WTC11 (cell line): ENCODE measurements at regions not wholly inside any gene's neighbourhood (a gene's known extent, or its start where the extent isn't known, plus 50 kb on each side); places are given as distances from the start of the nearest gene placed in this dataset.

Source experiments
- ATAC-seq: fragments of 200-7000 bp; cut with Tn5 transposase; 2 replicates; pipeline ENCODE4 v1.10.0; 2021; ENCODE audit warnings: mild to moderate bottlenecking, moderate library complexity
- CTCF ChIA-PET: fragments of 300-600 bp; sonication (Branson Sonifier 250); formaldehyde crosslinking; loops from one replicate; lab custom pipeline; 2021; ENCODE audit warnings: antibody characterized with exemption; lab: Charles Lee
- POLR2A ChIA-PET: fragments of 350-600 bp; sonication (Branson Sonifier 250); formaldehyde crosslinking; loops from one replicate; lab custom pipeline; 2021; ENCODE audit warnings: antibody characterized with exemption; lab: Charles Lee
- DNase-seq: peaks from one replicate; pipeline ENCODE4 v3.0.0; 2021; ENCODE audit warnings: low spot score
- H3K27ac Mint-ChIP-seq: 2 replicates; pipeline ENCODE4 v1.8.0; 2021; ENCODE audit warnings: mixed read lengths
- H3K27me3 Mint-ChIP-seq: 2 replicates; pipeline ENCODE4 v1.8.0; 2021; ENCODE audit warnings: low read depth, mild to moderate bottlenecking, moderate library complexity, mixed read lengths
- H3K36me3 Mint-ChIP-seq: 2 replicates; pipeline ENCODE4 v1.8.0; 2021; ENCODE audit warnings: mixed read lengths
- H3K4me1 Mint-ChIP-seq: 2 replicates; pipeline ENCODE4 v1.8.0; 2022; ENCODE audit warnings: mixed read lengths
- H3K4me3 Mint-ChIP-seq: 2 replicates; pipeline ENCODE4 v1.8.0; 2021; ENCODE audit warnings: mild to moderate bottlenecking, moderate library complexity, mixed read lengths
- H3K9me3 Mint-ChIP-seq: 2 replicates; pipeline ENCODE4 v1.8.0; 2021; ENCODE audit warnings: mixed read lengths
- AFF4 ChIP-seq: sonication (generic); formaldehyde crosslinking; IDR thresholded peaks from 2 replicates; pipeline ENCODE4 v1.8.1; 2023; ENCODE audit warnings: mild to moderate bottlenecking, missing genetic modification reagents, borderline replicate concordance
- ARID4B ChIP-seq: sonication (generic); formaldehyde crosslinking; IDR thresholded peaks from 2 replicates; pipeline ENCODE4 v1.8.0; 2023; ENCODE audit warnings: missing genetic modification reagents, mild to moderate bottlenecking, borderline replicate concordance
- E2F5 ChIP-seq: sonication (generic); formaldehyde crosslinking; IDR thresholded peaks from 2 replicates; pipeline ENCODE4 v1.8.1; 2022; ENCODE audit warnings: mild to moderate bottlenecking, moderate library complexity, missing genetic modification reagents
- IRF2 ChIP-seq: sonication (generic); formaldehyde crosslinking; IDR thresholded peaks from 2 replicates; pipeline ENCODE4 v1.8.0; 2022; ENCODE audit warnings: low read depth, missing genetic modification reagents, borderline replicate concordance
- MLX ChIP-seq: sonication (generic); formaldehyde crosslinking; IDR thresholded peaks from 2 replicates; pipeline ENCODE4 v1.8.1; 2023; ENCODE audit warnings: mild to moderate bottlenecking, missing genetic modification reagents, moderate library complexity
- NR1H2 ChIP-seq: sonication (generic); formaldehyde crosslinking; IDR thresholded peaks from 2 replicates; pipeline ENCODE4 v1.9.0; 2021; ENCODE audit warnings: mild to moderate bottlenecking, moderate library complexity, missing genetic modification reagents
- RORB ChIP-seq: fragments of 250-450 bp; sonication (Bioruptor Pico); IDR thresholded peaks from 2 replicates; pipeline ENCODE4 v1.9.0; 2021; ENCODE audit warnings: mild to moderate bottlenecking
- SMAD4 ChIP-seq: sonication (generic); formaldehyde crosslinking; IDR thresholded peaks from 2 replicates; pipeline ENCODE4 v1.8.0; 2022; ENCODE audit warnings: mild to moderate bottlenecking, missing genetic modification reagents
- SOX15 ChIP-seq: fragments of 250-450 bp; sonication (Bioruptor Pico); IDR thresholded peaks from 2 replicates; pipeline ENCODE4 v1.9.0; 2021; ENCODE audit warnings: mild to moderate bottlenecking
- TCF7 ChIP-seq: sonication (generic); formaldehyde crosslinking; IDR thresholded peaks from 2 replicates; pipeline ENCODE4 v1.8.0; 2022; ENCODE audit warnings: mild to moderate bottlenecking, low read depth, missing genetic modification reagents, moderate library complexity
- ZNF121 ChIP-seq: sonication (generic); formaldehyde crosslinking; IDR thresholded peaks from 2 replicates; pipeline ENCODE4 v1.8.0; 2023; ENCODE audit warnings: missing genetic modification reagents
- ZNF263 ChIP-seq: sonication (generic); formaldehyde crosslinking; IDR thresholded peaks from 2 replicates; pipeline ENCODE4 v1.8.1; 2022; ENCODE audit warnings: low read depth, mild to moderate bottlenecking, moderate library complexity, missing genetic modification reagents
- ZNF396 ChIP-seq: fragments of 250-450 bp; sonication (Bioruptor Pico); IDR thresholded peaks from 2 replicates; pipeline ENCODE4 v1.8.0; 2021; ENCODE audit warnings: mild to moderate bottlenecking, moderate library complexity, borderline replicate concordance
- ZNF416 ChIP-seq: fragments of 250-450 bp; sonication (Bioruptor Pico); IDR thresholded peaks from 2 replicates; pipeline ENCODE4 v1.9.0; 2021; ENCODE audit warnings: mild to moderate bottlenecking, inconsistent platforms
- ZNF423 ChIP-seq: fragments of 250-450 bp; sonication (Bioruptor Pico); IDR thresholded peaks from 2 replicates; pipeline ENCODE4 v2.1.2; 2022; ENCODE audit warnings: mild to moderate bottlenecking, moderate library complexity
- ZNF671 ChIP-seq: fragments of 250-450 bp; sonication (Bioruptor Pico); IDR thresholded peaks from 2 replicates; pipeline ENCODE4 v1.8.0; 2021; ENCODE audit warnings: mild to moderate bottlenecking
- TF ChIP-seq, protein P1 (sequence below): sonication (generic); formaldehyde crosslinking; IDR thresholded peaks from 2 replicates; pipeline ENCODE4 v1.8.1; 2022; ENCODE audit warnings: low read depth, mild to moderate bottlenecking, moderate library complexity, missing genetic modification reagents, borderline replicate concordance
- TF ChIP-seq, protein P2 (sequence below): fragments of 250-450 bp; sonication (Bioruptor Pico); IDR thresholded peaks from 2 replicates; pipeline ENCODE4 v1.9.0; 2021; ENCODE audit warnings: mild to moderate bottlenecking, borderline replicate concordance

DNA sequence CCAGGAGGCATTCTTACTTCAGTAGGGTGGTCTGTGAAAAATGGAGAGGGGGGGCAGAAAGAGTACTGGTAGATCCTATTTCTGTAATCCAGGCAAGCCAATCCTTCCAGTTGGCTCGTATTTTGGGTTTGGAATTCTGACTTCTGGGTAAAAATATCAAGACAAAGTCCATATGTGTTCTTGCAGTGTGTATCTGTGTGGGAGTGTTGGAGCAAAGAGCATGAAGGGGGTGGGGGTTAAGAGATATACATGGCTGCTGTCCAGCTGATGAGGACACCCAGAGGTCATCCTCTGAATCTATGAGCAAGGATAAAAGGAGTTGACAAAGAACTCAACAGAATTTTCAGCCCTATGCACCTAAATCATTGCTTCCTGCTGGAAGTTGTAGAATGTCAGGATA is 375.8 kb upstream of the PIK3C3 start (continued):
- TF ChIP-seq, protein P1, sequence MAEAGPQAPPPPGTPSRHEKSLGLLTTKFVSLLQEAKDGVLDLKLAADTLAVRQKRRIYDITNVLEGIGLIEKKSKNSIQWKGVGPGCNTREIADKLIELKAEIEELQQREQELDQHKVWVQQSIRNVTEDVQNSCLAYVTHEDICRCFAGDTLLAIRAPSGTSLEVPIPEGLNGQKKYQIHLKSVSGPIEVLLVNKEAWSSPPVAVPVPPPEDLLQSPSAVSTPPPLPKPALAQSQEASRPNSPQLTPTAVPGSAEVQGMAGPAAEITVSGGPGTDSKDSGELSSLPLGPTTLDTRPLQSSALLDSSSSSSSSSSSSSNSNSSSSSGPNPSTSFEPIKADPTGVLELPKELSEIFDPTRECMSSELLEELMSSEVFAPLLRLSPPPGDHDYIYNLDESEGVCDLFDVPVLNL (CRISPR knock-in tag) = no peak
- TF ChIP-seq ZNF423 (CRISPR knock-in tag) (no peak), TCF7 (CRISPR knock-in tag) (no peak), ZNF396 (no peak), SOX15 (CRISPR knock-in tag) (no peak), ZNF263 (no peak)

GRCh38 chr18:41577529-41577928 is 377.5 kb upstream of the PIK3C3 start:
- ATAC-seq (no peak), DNase-seq (no peak)
- CTCF ChIA-PET = no interaction called here
- no peaks in the 10 kb centered on the region for H3K27me3 Mint-ChIP-seq
- TF ChIP-seq AFF4 = no peak
- TF ChIP-seq NR1H2 = no peak
- TF ChIP-seq ZNF396 = no peak
- TF ChIP-seq RORB = no peak
- POLR2A ChIA-PET = no interaction called here
- H3K27ac Mint-ChIP-seq = no peak overlapping the region
- no peaks in the 10 kb centered on the region for H3K9me3 Mint-ChIP-seq
- H3K4me3 Mint-ChIP-seq = no peak overlapping the region
- H3K36me3 Mint-ChIP-seq = no peaks in the 10 kb centered on the region
- H3K4me1 Mint-ChIP-seq = peaks cover 39% of the 10 kb centered on the region

DNA sequence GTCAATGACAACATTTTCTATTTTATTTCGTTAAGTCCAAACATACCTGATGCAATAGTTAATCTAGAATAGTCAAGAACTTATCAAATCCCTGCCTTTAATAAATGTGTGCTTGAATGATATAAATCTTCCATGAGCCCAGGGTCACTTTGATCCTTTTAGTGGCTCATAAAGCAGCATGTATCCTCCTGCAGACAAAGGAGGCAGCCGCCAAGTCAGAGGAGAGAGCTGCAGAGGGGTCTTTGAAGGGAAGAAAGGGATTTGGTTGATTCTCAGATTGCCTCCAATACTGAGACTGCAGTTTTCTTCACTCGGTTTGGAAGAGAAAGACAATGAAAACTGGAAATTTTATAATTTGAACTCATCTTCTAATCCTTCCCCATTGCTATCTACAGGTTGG is 378.4 kb upstream of the PIK3C3 start:
- TF ChIP-seq ZNF121 (CRISPR knock-in tag) (no peak), E2F5 (CRISPR knock-in tag) (no peak), MLX (CRISPR knock-in tag) (no peak), ZNF263 (no peak), ZNF671 (no peak), ZNF416 (no peak), ARID4B (CRISPR knock-in tag) (no peak), IRF2 (CRISPR knock-in tag) (no peak), SMAD4 (CRISPR knock-in tag) (no peak)
- TF ChIP-seq, protein P2, sequence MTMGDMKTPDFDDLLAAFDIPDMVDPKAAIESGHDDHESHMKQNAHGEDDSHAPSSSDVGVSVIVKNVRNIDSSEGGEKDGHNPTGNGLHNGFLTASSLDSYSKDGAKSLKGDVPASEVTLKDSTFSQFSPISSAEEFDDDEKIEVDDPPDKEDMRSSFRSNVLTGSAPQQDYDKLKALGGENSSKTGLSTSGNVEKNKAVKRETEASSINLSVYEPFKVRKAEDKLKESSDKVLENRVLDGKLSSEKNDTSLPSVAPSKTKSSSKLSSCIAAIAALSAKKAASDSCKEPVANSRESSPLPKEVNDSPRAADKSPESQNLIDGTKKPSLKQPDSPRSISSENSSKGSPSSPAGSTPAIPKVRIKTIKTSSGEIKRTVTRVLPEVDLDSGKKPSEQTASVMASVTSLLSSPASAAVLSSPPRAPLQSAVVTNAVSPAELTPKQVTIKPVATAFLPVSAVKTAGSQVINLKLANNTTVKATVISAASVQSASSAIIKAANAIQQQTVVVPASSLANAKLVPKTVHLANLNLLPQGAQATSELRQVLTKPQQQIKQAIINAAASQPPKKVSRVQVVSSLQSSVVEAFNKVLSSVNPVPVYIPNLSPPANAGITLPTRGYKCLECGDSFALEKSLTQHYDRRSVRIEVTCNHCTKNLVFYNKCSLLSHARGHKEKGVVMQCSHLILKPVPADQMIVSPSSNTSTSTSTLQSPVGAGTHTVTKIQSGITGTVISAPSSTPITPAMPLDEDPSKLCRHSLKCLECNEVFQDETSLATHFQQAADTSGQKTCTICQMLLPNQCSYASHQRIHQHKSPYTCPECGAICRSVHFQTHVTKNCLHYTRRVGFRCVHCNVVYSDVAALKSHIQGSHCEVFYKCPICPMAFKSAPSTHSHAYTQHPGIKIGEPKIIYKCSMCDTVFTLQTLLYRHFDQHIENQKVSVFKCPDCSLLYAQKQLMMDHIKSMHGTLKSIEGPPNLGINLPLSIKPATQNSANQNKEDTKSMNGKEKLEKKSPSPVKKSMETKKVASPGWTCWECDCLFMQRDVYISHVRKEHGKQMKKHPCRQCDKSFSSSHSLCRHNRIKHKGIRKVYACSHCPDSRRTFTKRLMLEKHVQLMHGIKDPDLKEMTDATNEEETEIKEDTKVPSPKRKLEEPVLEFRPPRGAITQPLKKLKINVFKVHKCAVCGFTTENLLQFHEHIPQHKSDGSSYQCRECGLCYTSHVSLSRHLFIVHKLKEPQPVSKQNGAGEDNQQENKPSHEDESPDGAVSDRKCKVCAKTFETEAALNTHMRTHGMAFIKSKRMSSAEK = no peak
- Mint-ChIP-seq H3K27me3 (no peaks in the 10 kb centered on the region), H3K4me3 (no peak overlapping the region), H3K9me3 (no peaks in the 10 kb centered on the region), H3K4me1 (peaks cover 39% of the 10 kb centered on the region), H3K27ac (no peak overlapping the region), H3K36me3 (no peaks in the 10 kb centered on the region)
- peak; percentile 53; the same call in 1 of the 2 replicates for ATAC-seq
- ChIA-PET POLR2A (no interaction called here), CTCF (no interaction called here)
- DNase-seq = no peak
